GM12872 (cell line): ENCODE measurements at regions not wholly inside any gene's neighbourhood (a gene's known extent, or its start where the extent isn't known, plus 50 kb on each side); places are given as distances from the start of the nearest gene placed in this dataset.

Experiments
- TF ChIP-seq, protein P1 (sequence below): IDR thresholded peaks from 3 replicates; pipeline ENCODE4 v1.5.1; 2011; ENCODE audit warnings: low read depth, mild to moderate bottlenecking, low read length, moderate library complexity; ENCODE audit not compliant: insufficient read depth

GRCh38 chr11:134584001-134584561 lies 172.0 kb upstream of the B3GAT1 start:
- TF ChIP-seq, protein P1, sequence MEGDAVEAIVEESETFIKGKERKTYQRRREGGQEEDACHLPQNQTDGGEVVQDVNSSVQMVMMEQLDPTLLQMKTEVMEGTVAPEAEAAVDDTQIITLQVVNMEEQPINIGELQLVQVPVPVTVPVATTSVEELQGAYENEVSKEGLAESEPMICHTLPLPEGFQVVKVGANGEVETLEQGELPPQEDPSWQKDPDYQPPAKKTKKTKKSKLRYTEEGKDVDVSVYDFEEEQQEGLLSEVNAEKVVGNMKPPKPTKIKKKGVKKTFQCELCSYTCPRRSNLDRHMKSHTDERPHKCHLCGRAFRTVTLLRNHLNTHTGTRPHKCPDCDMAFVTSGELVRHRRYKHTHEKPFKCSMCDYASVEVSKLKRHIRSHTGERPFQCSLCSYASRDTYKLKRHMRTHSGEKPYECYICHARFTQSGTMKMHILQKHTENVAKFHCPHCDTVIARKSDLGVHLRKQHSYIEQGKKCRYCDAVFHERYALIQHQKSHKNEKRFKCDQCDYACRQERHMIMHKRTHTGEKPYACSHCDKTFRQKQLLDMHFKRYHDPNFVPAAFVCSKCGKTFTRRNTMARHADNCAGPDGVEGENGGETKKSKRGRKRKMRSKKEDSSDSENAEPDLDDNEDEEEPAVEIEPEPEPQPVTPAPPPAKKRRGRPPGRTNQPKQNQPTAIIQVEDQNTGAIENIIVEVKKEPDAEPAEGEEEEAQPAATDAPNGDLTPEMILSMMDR = no peak

DNA sequence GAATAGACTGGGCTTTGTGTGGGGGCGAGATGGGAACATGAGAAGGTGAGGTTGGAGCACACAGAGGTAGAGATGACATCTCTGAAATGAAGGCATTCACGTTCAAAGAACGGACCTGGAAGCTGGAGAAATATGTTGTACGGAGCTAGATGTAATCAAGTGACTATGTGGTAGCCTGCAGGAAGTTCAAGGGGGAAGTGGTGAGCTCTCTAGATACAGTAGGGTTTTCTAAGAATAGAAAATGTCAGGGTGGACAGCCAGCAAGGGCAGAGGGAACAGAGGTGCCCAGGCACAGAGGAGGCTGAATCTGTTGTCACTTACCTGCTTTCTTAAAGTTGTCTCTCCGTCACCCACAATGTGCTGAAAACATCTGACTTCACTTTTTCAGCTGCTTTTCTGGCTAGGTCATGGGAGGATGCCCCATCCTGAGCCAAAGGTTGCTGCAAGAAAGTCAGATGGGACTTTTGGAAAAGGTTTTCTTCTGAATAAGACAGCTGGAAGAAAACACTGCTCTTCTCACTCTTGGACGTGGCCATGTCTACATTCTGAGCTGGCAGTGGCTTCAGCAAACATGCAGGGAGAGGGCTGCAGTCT lies 171.5 kb upstream of the B3GAT1 start:
- TF ChIP-seq, protein P1 = no peak

GRCh38 chr11:134582770-134583095 lies 170.7 kb upstream of the B3GAT1 start:
- TF ChIP-seq, protein P1 = no peak

DNA sequence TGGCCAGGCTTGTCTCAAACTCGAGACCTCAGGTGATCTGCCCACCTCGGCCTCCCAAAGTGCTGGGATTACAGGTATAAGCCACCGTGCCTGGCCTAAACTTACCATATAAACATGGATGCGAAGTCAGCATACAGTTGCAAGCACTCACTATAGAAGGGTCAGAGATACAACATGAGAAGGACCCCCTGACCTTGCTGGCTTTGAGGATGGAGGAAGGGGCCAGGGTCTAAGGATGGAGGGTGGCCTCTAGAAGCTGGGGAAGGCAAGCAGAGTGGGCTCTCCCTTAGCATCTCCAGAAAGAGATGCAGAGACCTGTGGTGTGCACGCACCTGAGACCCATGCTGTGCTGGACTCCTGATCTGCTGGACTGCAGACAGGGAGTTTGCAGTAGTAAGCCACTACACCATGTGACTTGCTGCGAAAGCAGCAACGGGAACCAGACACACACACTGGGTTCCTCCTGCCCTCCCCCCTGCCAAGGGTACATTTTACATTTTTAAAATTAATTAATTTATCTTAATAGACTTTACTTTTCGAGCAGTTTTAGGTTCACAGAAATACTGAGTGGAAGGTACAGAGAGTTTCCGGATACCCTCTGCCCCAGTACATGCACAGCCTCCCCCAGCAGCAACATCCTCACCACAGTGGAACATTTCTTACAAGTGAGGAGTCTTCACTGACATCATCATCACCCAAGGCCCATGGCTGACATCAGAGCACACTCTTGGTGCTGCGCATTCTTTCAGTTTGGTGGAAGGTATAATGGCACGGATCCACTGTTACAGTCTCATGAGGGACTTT lies 170.1 kb upstream of the B3GAT1 start:
- TF ChIP-seq, protein P1 = no peak

DNA sequence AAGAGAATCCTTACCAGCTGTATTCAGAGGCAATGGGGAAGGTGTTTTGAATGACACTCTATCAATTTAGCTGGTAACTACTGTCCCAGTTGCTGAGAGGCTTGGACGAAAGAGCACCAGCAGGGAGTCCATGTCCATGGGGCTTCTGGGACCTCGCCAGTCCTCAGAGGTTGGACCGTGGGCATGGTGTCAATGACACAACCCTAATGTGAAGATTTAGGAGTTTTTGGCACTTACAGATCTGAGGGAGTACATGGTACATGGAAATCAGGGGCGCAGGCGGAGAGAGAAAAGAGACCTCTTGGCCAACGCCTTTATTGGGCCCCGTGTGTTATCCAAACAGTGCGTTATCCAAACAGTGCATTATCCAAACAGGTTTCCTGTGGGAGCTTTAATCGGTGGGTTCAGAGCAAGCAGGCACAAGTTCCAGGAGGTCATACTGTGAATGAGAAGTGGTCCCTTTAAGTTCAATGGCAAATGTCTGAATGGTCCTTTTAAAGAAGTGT lies 169.1 kb upstream of the B3GAT1 start:
- TF ChIP-seq, protein P1 = no peak

DNA sequence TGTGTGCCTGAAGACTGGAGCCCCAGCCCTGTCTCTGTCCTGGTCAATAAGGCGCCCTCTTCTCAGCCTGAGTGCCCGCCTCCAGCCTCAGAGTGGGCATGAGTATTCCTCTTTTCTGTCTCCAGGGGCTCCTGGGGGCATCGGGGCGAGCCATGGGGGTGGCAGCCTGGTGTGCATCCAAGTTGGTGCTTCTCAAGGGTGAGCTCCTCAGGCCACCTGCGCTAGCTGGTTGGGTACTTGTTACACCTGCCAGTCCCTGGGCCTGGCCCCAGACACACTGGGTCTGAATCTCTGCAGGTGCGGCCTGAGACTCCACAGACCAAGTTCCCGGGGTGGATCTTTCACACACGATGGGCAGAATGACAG lies 168.6 kb upstream of the B3GAT1 start:
- TF ChIP-seq, protein P1 = no peak

- TF ChIP-seq, protein P1 = no peak
Measured at GRCh38 chr11:134579724-134580609, 167.9 kb upstream of the B3GAT1 start.
